H1 (cell line): ENCODE measurements at regions not wholly inside any gene's neighbourhood (a gene's known extent, or its start where the extent isn't known, plus 50 kb on each side); places are given as distances from the start of the nearest gene placed in this dataset.

Source experiments
- ATF2 ChIP-seq: IDR thresholded peaks from 2 replicates; pipeline ENCODE4 v1.6.1; 2012; ENCODE audit warnings: low read length, inconsistent platforms
- CEBPB ChIP-seq: IDR thresholded peaks from 2 replicates; pipeline ENCODE4 v1.6.1; 2012; ENCODE audit warnings: low read depth, low read length
- CHD1 ChIP-seq: IDR thresholded peaks from 2 replicates; pipeline ENCODE4 v1.6.1; 2012; ENCODE audit warnings: low read depth, low read length, improper control_type of control experiment
- JUND ChIP-seq: IDR thresholded peaks from 2 replicates; pipeline ENCODE4 v1.6.1; 2011; ENCODE audit warnings: mild to moderate bottlenecking, improper control_type of control experiment, low read length
- NRF1 ChIP-seq: IDR thresholded peaks from 2 replicates; pipeline ENCODE4 v1.6.1; 2011; ENCODE audit warnings: mild to moderate bottlenecking, low read depth, low read length, improper control_type of control experiment
- PHF8 ChIP-seq: fragments of 200-600 bp; sonication (generic); conservative IDR thresholded peaks from 2 replicates; pipeline ENCODE4 v1.7.1; 2012; ENCODE audit warnings: low read depth, mild to moderate bottlenecking, inconsistent platforms, low read length, moderate library complexity
- RNF2 ChIP-seq: fragments of 200-900, 300-1000 bp; sonication (generic); IDR thresholded peaks from 2 replicates; pipeline ENCODE4 v1.7.1; 2016; ENCODE audit warnings: borderline replicate concordance, low read depth, mild to moderate bottlenecking, antibody characterized with exemption, low read length; ENCODE audit not compliant: poor library complexity, severe bottlenecking; ENCODE audit errors: missing control alignments
- SIX5 ChIP-seq: IDR thresholded peaks from 2 replicates; pipeline ENCODE4 v1.6.1; 2011; ENCODE audit warnings: mild to moderate bottlenecking, low read depth, low read length
- TF ChIP-seq, protein P1 (sequence below): fragments of 300-600 bp; sonication (generic); IDR thresholded peaks from 2 replicates; pipeline ENCODE4 v1.7.1; 2012; ENCODE audit warnings: low read length, moderate library complexity, mild to moderate bottlenecking, inconsistent platforms; ENCODE audit not compliant: insufficient replicate concordance
- TF ChIP-seq, protein P2 (sequence below): IDR thresholded peaks from 2 replicates; pipeline ENCODE4 v1.6.1; 2012; ENCODE audit warnings: inconsistent platforms

DNA sequence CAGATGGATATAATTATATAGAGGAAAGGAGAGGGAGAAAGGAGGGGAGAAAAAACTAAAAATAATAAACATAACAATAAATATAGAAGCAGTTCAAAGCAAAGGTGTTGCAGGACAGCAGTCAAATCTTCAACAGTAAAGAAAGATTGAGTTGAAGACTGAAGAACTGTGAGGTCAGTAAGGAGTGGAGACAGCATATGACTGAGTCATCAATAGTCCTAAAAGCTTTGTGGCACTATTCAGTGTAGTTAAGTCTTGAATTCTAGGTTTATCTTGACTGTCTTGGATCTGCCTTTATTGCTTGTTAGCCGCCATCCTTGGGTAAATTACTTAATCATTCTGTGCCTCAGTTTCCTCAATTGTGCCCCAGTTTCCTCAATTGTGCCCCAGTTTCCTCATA lies 137.0 kb downstream of the MRPS30 start (continued):
- TF ChIP-seq, protein P1, sequence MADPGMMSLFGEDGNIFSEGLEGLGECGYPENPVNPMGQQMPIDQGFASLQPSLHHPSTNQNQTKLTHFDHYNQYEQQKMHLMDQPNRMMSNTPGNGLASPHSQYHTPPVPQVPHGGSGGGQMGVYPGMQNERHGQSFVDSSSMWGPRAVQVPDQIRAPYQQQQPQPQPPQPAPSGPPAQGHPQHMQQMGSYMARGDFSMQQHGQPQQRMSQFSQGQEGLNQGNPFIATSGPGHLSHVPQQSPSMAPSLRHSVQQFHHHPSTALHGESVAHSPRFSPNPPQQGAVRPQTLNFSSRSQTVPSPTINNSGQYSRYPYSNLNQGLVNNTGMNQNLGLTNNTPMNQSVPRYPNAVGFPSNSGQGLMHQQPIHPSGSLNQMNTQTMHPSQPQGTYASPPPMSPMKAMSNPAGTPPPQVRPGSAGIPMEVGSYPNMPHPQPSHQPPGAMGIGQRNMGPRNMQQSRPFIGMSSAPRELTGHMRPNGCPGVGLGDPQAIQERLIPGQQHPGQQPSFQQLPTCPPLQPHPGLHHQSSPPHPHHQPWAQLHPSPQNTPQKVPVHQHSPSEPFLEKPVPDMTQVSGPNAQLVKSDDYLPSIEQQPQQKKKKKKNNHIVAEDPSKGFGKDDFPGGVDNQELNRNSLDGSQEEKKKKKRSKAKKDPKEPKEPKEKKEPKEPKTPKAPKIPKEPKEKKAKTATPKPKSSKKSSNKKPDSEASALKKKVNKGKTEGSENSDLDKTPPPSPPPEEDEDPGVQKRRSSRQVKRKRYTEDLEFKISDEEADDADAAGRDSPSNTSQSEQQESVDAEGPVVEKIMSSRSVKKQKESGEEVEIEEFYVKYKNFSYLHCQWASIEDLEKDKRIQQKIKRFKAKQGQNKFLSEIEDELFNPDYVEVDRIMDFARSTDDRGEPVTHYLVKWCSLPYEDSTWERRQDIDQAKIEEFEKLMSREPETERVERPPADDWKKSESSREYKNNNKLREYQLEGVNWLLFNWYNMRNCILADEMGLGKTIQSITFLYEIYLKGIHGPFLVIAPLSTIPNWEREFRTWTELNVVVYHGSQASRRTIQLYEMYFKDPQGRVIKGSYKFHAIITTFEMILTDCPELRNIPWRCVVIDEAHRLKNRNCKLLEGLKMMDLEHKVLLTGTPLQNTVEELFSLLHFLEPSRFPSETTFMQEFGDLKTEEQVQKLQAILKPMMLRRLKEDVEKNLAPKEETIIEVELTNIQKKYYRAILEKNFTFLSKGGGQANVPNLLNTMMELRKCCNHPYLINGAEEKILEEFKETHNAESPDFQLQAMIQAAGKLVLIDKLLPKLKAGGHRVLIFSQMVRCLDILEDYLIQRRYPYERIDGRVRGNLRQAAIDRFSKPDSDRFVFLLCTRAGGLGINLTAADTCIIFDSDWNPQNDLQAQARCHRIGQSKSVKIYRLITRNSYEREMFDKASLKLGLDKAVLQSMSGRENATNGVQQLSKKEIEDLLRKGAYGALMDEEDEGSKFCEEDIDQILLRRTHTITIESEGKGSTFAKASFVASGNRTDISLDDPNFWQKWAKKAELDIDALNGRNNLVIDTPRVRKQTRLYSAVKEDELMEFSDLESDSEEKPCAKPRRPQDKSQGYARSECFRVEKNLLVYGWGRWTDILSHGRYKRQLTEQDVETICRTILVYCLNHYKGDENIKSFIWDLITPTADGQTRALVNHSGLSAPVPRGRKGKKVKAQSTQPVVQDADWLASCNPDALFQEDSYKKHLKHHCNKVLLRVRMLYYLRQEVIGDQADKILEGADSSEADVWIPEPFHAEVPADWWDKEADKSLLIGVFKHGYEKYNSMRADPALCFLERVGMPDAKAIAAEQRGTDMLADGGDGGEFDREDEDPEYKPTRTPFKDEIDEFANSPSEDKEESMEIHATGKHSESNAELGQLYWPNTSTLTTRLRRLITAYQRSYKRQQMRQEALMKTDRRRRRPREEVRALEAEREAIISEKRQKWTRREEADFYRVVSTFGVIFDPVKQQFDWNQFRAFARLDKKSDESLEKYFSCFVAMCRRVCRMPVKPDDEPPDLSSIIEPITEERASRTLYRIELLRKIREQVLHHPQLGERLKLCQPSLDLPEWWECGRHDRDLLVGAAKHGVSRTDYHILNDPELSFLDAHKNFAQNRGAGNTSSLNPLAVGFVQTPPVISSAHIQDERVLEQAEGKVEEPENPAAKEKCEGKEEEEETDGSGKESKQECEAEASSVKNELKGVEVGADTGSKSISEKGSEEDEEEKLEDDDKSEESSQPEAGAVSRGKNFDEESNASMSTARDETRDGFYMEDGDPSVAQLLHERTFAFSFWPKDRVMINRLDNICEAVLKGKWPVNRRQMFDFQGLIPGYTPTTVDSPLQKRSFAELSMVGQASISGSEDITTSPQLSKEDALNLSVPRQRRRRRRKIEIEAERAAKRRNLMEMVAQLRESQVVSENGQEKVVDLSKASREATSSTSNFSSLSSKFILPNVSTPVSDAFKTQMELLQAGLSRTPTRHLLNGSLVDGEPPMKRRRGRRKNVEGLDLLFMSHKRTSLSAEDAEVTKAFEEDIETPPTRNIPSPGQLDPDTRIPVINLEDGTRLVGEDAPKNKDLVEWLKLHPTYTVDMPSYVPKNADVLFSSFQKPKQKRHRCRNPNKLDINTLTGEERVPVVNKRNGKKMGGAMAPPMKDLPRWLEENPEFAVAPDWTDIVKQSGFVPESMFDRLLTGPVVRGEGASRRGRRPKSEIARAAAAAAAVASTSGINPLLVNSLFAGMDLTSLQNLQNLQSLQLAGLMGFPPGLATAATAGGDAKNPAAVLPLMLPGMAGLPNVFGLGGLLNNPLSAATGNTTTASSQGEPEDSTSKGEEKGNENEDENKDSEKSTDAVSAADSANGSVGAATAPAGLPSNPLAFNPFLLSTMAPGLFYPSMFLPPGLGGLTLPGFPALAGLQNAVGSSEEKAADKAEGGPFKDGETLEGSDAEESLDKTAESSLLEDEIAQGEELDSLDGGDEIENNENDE: no peak
- TF ChIP-seq RNF2 (no peak), ATF2 (no peak), CEBPB (no peak), PHF8 (no peak), CHD1 (no peak), JUND (no peak), NRF1 (no peak), SIX5 (no peak)
- TF ChIP-seq, protein P2, sequence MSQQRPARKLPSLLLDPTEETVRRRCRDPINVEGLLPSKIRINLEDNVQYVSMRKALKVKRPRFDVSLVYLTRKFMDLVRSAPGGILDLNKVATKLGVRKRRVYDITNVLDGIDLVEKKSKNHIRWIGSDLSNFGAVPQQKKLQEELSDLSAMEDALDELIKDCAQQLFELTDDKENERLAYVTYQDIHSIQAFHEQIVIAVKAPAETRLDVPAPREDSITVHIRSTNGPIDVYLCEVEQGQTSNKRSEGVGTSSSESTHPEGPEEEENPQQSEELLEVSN: no peak
